ENCODE measurements at regions not wholly inside any gene's neighbourhood (a gene's known extent, or its start where the extent isn't known, plus 50 kb on each side); places are given as distances from the start of the nearest gene placed in this dataset.
A peak's percentile ranks its signal among the peaks of the same experiment; 100 is the strongest.

- no peak for DNase-seq
These were observed 268.5 kb downstream of the ALG10B start for GRCh38 chr12:38585086-38585485.

- no peak for DNase-seq
These were observed 270.2 kb downstream of the ALG10B start for GRCh38 chr12:38586789-38587188.

- no peak for DNase-seq
These were observed 271.0 kb downstream of the ALG10B start for GRCh38 chr12:38587594-38587993.

GRCh38 chr12:38588624-38589305, 272.2 kb downstream of the ALG10B start:
- DNase-seq, result no peak

GRCh38 chr12:38589306-38589632, 272.7 kb downstream of the ALG10B start:
- no peak for DNase-seq

- DNase-seq, result peak; percentile 4
These were observed 285.4 kb downstream of the ALG10B start for GRCh38 chr12:38601949-38602348.

Data from SHP77 treated with DMSO at 0.1 percent for 48 hours (cell line).